Naive thymus-derived CD4-positive, alpha-beta T cell (primary cell): ENCODE measurements at regions not wholly inside any gene's neighbourhood (a gene's known extent, or its start where the extent isn't known, plus 50 kb on each side); places are given as distances from the start of the nearest gene placed in this dataset.

Source experiments
- ATAC-seq: fragments of 150-1000 bp; cut with Tn5 transposase; 2 replicates; pipeline ENCODE4 v1.10.0; 2021; ENCODE audit warnings: mild to moderate bottlenecking, moderate library complexity
- CTCF ChIA-PET: fragments of 350-600 bp; sonication (Branson Sonifier 250); formaldehyde crosslinking; loops from one replicate; lab custom pipeline; 2021; ENCODE audit warnings: antibody characterized with exemption; lab: Charles Lee
- POLR2A ChIA-PET: fragments of 350-600 bp; sonication (Branson Sonifier 250); formaldehyde crosslinking; loops from one replicate; lab custom pipeline; 2021; ENCODE audit warnings: antibody characterized with exemption, inconsistent platforms; lab: Charles Lee
- DNase-seq, 9 donors: peaks; one replicate each; pipeline versions ENCODE4 v3.0.0 to v3.0.0-alpha.2; 2020 to 2022; ENCODE audit warnings: mixed read lengths in 1 of 9
- H3K27ac ChIP-seq: one replicate; pipeline ENCODE4 v1.7.0; 2013; ENCODE audit warnings: mild to moderate bottlenecking, low read depth, low read length, moderate library complexity
- H3K27me3 ChIP-seq, 2 donors: one replicate each; pipeline ENCODE4 v1.7.0; 2013; ENCODE audit warnings: low read length in 2 of 2, mild to moderate bottlenecking in 2 of 2, moderate library complexity in 2 of 2; ENCODE audit not compliant: control insufficient read depth in 2 of 2, insufficient read depth in 2 of 2
- H3K36me3 ChIP-seq, 3 experiments: 1 replicate in 2 of 3; 2 replicates in 1 of 3; pipeline ENCODE4 v1.7.0; 2013; ENCODE audit warnings: low read length in 3 of 3, mild to moderate bottlenecking in 3 of 3, moderate library complexity in 1 of 3; ENCODE audit not compliant: insufficient read depth in 3 of 3, control insufficient read depth in 2 of 3
- H3K4me1 ChIP-seq, 2 donors: one replicate each; pipeline ENCODE4 v1.7.0; 2013; ENCODE audit warnings: low read length in 2 of 2, mild to moderate bottlenecking in 2 of 2, moderate library complexity in 1 of 2; ENCODE audit not compliant: control insufficient read depth in 2 of 2, insufficient read depth in 2 of 2
- H3K4me3 ChIP-seq: 2 replicates; pipeline ENCODE4 v1.7.0; 2013; ENCODE audit warnings: mild to moderate bottlenecking, low read length
- H3K9me3 ChIP-seq, 3 experiments: 1 replicate in 2 of 3; 2 replicates in 1 of 3; pipeline ENCODE4 v1.7.0; 2013; ENCODE audit warnings: low read length in 3 of 3; ENCODE audit not compliant: control insufficient read depth in 2 of 3
- H3K27ac Mint-ChIP-seq, 9 donors: one replicate each; pipeline ENCODE4 v1.8.0; 2020 to 2022; ENCODE audit warnings: mixed read lengths in 9 of 9, mild to moderate bottlenecking in 8 of 9, moderate library complexity in 5 of 9, inconsistent platforms in 2 of 9
- H3K27me3 Mint-ChIP-seq, 5 donors: one replicate each; pipeline ENCODE4 v1.8.0; 2021 to 2022; ENCODE audit warnings: mixed read lengths in 5 of 5, mild to moderate bottlenecking in 1 of 5
- H3K36me3 Mint-ChIP-seq, 5 donors: one replicate each; pipeline ENCODE4 v1.8.0; 2020 to 2022; ENCODE audit warnings: mixed read lengths in 5 of 5, mild to moderate bottlenecking in 3 of 5, inconsistent platforms in 1 of 5
- H3K4me1 Mint-ChIP-seq, 7 donors: one replicate each; pipeline ENCODE4 v1.8.0; 2020 to 2022; ENCODE audit warnings: mixed read lengths in 7 of 7, mild to moderate bottlenecking in 3 of 7, inconsistent platforms in 1 of 7
- H3K4me3 Mint-ChIP-seq, 10 donors: one replicate each; pipeline ENCODE4 v1.8.0; 2020 to 2022; ENCODE audit warnings: mild to moderate bottlenecking in 10 of 10, mixed read lengths in 10 of 10, moderate library complexity in 6 of 10, inconsistent platforms in 2 of 10
- H3K9me3 Mint-ChIP-seq, 11 donors: one replicate each; pipeline ENCODE4 v1.8.0; 2020 to 2022; ENCODE audit warnings: mixed read lengths in 11 of 11, mild to moderate bottlenecking in 4 of 11, inconsistent platforms in 1 of 11, moderate library complexity in 1 of 11
- intact Hi-C, 2 donors: fragments of 100-400 bp; cut with micrococcal nuclease; formaldehyde crosslinking; loops; one replicate each; pipeline ENCODE4 v1.15.1; 2023

DNA sequence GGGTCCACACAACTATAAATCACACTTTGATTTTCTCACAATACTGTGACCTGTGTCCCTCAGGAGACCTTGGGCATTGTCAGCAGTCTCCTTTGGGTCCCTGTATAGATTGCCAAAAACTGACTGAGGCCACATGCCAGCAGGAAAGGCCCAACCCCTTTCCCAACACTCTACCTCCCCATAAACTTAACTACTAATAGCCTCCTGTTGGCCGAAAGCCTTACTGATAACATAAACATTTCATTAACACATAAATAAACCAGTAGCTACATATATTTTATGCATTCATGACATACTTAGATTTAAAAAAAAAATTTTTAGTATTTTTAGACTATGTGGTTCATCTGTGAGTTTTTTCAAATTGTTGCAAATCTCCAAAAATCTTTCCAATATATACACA, 153.5 kb downstream of the ARL4C start:
- Mint-ChIP-seq H3K36me3 (peaks cover 0 to 42% (median 5%) of the 10 kb centered on the region in 5 donors), H3K9me3 (peaks cover 0 to 20% (median 9%) of the 10 kb centered on the region in 11 donors), H3K27me3 (no peaks in the 10 kb centered on the region), H3K27ac (peak overlapping the region in 1 of 9 donors; percentile 9), H3K4me3 (no peak overlapping the region), H3K4me1 (peaks cover 12 to 42% (median 33%) of the 10 kb centered on the region in 7 donors)
- ATAC-seq (no peak), DNase-seq (no peak)
- Histone ChIP-seq H3K27ac (no peak overlapping the region), H3K27me3 (no peaks in the 10 kb centered on the region), H3K4me1 (peaks cover 7% of the 10 kb centered on the region in 2 donors), H3K36me3 (no peaks in the 10 kb centered on the region), H3K9me3 (no peaks in the 10 kb centered on the region), H3K4me3 (no peak overlapping the region)
- intact Hi-C loops: no loop called here
- ChIA-PET CTCF (no interaction called here), POLR2A (interaction anchor here (1.6 kb wide), 1 partner anchor 11 kb away, joined by 4 read pairs; no protein-coding TSS in a partner anchor)

DNA sequence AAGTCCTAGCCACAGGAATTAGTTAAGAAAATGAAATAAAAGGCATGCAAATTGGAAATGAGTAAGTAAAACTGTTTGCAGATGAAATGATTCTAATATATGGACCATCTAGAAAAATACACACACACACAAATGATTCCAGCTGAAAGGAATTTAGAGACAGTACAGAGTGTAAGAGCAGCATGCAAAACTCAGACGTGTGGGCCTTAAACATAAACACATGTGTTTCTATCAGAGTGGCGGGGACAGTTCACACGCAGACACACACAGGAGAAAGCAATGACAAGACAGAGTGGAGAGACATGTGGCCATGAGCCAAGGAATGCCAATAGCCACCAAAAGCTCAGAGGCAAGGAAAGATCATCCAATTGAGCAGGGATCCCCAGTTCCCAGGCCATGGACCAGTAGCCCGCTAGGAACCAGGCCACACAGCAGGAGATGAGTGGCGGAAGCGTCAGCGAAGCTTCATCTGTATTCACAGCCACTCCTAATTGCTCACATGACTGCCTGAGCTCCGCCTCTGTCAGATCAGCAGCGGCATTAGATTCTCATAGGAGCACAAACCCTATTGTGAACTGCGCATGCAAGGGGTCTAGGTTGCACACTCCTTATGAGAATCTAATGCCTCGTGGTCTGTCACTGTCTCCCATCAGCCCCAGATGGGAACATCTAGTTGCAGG, 155.4 kb downstream of the ARL4C start:
- H3K4me3 Mint-ChIP-seq: no peak overlapping the region
- peaks cover 0 to 23% (median 10%) of the 10 kb centered on the region in 11 donors for H3K9me3 Mint-ChIP-seq
- H3K36me3 Mint-ChIP-seq: peaks cover 0 to 32% (median 5%) of the 10 kb centered on the region in 5 donors
- intact Hi-C loops: no loop called here
- peak overlapping the region in 2 of 9 donors; percentile 2 to 15 for H3K27ac Mint-ChIP-seq
- Histone ChIP-seq H3K9me3 (no peaks in the 10 kb centered on the region), H3K36me3 (no peaks in the 10 kb centered on the region), H3K27me3 (no peaks in the 10 kb centered on the region), H3K4me1 (peaks cover 0 to 2% of the 10 kb centered on the region in 2 donors), H3K27ac (no peak overlapping the region), H3K4me3 (no peak overlapping the region)
- CTCF ChIA-PET: no interaction called here
- peaks cover 6 to 35% (median 29%) of the 10 kb centered on the region in 7 donors for H3K4me1 Mint-ChIP-seq
- POLR2A ChIA-PET: interaction anchor here (0.5 to 0.6 kb wide), 2 partner anchors 22 to 26 kb away, joined by 3 to 4 read pairs; no protein-coding TSS in a partner anchor
- H3K27me3 Mint-ChIP-seq: no peaks in the 10 kb centered on the region
- ATAC-seq (no peak), DNase-seq (no peak)

DNA sequence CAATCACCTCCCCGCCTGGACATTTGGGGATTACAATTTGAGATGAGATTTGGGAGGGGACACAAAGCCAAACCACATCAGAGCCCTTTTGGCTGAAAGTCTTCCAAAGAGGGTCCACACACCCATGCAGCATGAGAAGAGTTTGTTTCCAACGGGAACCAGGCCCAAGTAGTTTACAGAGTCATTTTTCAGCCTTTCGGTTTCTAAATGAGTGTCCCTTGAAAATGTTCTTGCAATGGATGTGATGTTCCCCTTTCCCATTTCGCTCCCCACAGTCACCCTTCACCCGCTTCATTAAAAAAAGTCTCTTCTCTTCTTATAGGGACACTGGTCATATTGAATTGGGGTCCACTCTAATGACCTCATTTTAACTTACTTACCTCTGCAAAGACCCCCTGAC, 157.4 kb downstream of the ARL4C start:
- Mint-ChIP-seq H3K4me3 (no peak overlapping the region), H3K4me1 (peaks cover 14 to 43% (median 31%) of the 10 kb centered on the region in 7 donors), H3K9me3 (peaks cover 0 to 23% (median 10%) of the 10 kb centered on the region in 11 donors), H3K27me3 (no peaks in the 10 kb centered on the region), H3K27ac (peak overlapping the region in 2 of 9 donors; percentile 11 to 63), H3K36me3 (peaks cover 0 to 24% (median 5%) of the 10 kb centered on the region in 5 donors)
- H3K27me3 ChIP-seq: no peaks in the 10 kb centered on the region
- H3K27ac ChIP-seq: no peak overlapping the region
- POLR2A ChIA-PET: no interaction called here
- CTCF ChIA-PET: no interaction called here
- no peak for DNase-seq
- intact Hi-C loops: no loop called here
- peaks cover 0 to 16% of the 10 kb centered on the region in 2 donors for H3K4me1 ChIP-seq
- H3K4me3 ChIP-seq: no peak overlapping the region
- H3K9me3 ChIP-seq: no peaks in the 10 kb centered on the region
- H3K36me3 ChIP-seq: no peaks in the 10 kb centered on the region
- ATAC-seq: no peak

DNA sequence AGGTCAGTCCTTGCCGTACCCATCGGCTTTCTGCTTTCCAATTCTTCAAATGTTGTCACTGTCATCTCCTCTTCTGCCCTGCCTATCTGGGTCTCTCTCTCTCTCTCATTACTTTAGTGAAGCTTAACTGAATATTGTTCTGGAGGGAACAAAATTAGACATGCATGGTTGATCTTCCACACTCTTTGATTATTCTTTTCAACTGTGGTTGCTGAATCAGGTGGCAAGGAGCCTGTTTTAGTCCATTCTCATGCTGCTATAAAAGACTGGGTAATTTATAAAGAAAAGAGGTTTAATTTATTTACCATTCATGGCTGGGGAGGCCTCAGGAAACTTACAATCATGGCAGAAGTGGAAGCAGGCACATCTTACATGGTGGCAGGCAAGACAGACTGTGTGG, 157.9 kb downstream of the ARL4C start:
- CTCF ChIA-PET: interaction anchor here (0.6 kb wide), 1 partner anchor 46 kb away, joined by 3 read pairs; no protein-coding TSS in a partner anchor
- intact Hi-C loops: no loop called here

DNA sequence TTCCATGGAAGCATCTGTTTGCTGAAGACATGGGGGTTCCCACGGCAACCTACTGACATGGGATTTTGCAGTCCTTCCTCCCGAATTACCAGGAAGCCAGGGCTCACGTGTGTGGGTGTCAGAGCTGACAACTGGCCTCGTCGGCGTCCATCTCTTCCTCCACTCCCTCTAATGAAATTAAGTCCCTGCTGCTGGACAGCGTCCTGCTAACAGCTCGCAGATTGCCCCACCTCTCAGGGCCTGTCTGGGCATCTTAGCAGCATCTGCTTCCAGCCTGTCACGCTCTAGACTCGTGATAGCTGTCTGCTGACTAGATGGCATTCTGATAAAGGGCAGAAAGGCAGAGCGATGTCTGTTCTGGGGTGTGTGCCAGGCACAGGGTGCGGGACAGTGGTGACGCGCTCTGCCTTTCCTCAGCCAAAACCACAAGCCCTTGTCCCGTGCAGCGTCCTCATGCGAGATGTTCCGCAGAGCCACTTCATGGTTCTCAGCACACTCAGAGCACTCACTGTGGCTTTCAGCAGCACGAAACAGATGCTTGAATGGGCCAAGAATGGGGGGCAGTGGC, 161.1 kb downstream of the ARL4C start:
- H3K36me3 ChIP-seq: no peaks in the 10 kb centered on the region
- intact Hi-C loops: loop anchor here in 1 of 2 donors (2.0 kb wide), 2 partner anchors 27 to 37 kb away; no protein-coding TSS in a partner anchor
- ChIA-PET CTCF (interaction anchor here (0.8 kb wide), 1 partner anchor 60 kb away, joined by 4 read pairs; no protein-coding TSS in a partner anchor), POLR2A (interaction anchor here (0.7 to 2.7 kb wide), 7 partner anchors 12 to 157 kb away, joined by 3 to 10 read pairs (median 3); no protein-coding TSS in a partner anchor)
- H3K4me3 ChIP-seq: peak overlapping the region; percentile 3
- peak overlapping the region; percentile 24 for H3K27ac ChIP-seq
- peak overlapping the region; percentile 61 to 98 (median 93) for H3K27ac Mint-ChIP-seq
- peaks cover 0 to 16% of the 10 kb centered on the region in 2 donors for H3K4me1 ChIP-seq
- peak overlapping the region; percentile 56 to 85 (median 78) for H3K4me3 Mint-ChIP-seq
- peaks cover 0 to 15% (median 5%) of the 10 kb centered on the region in 5 donors for H3K36me3 Mint-ChIP-seq
- no peaks in the 10 kb centered on the region for H3K27me3 Mint-ChIP-seq
- peaks cover 15 to 60% (median 45%) of the 10 kb centered on the region in 7 donors for H3K4me1 Mint-ChIP-seq
- peaks cover 0 to 23% (median 10%) of the 10 kb centered on the region in 11 donors for H3K9me3 Mint-ChIP-seq
- peak in 8 of 9 donors; percentile 33 to 75 (median 70) for DNase-seq
- H3K27me3 ChIP-seq: no peaks in the 10 kb centered on the region
- no peaks in the 10 kb centered on the region for H3K9me3 ChIP-seq
- ATAC-seq: peak; percentile 92

More for the DNA sequence above, 157.9 kb downstream of the ARL4C start:
- POLR2A ChIA-PET: no interaction called here
- H3K4me3 ChIP-seq: no peak overlapping the region
- no peaks in the 10 kb centered on the region for H3K9me3 ChIP-seq
- H3K36me3 ChIP-seq: no peaks in the 10 kb centered on the region
- H3K27ac ChIP-seq: no peak overlapping the region
- ATAC-seq (no peak), DNase-seq (no peak)
- Mint-ChIP-seq H3K27ac (peak overlapping the region in 4 of 9 donors; percentile 19 to 88 (median 50)), H3K4me3 (no peak overlapping the region), H3K4me1 (peaks cover 12 to 44% (median 32%) of the 10 kb centered on the region in 7 donors), H3K27me3 (no peaks in the 10 kb centered on the region), H3K36me3 (peaks cover 0 to 23% (median 5%) of the 10 kb centered on the region in 5 donors), H3K9me3 (peaks cover 0 to 23% (median 10%) of the 10 kb centered on the region in 11 donors)
- H3K4me1 ChIP-seq: peaks cover 0 to 16% of the 10 kb centered on the region in 2 donors
- H3K27me3 ChIP-seq: no peaks in the 10 kb centered on the region

DNA sequence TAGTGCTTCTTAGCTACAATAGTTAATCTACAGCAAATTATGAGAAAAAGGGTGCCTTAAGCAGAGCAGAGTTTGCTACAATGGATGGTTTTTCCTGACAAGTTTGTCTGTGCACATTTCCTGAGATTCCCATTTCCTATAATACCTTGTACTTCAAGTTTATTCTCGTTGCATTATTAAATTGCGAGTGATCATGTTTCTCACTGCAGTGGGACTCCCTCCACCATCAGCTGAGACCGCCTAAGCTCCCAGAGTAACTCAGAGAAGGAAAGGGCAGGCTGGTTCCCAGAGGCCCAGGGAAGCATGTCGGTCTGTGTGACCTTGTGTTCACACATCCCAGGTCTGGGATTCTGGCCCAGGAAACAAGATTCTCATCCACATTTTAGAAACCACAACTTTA, 162.1 kb downstream of the ARL4C start:
- Histone ChIP-seq H3K27me3 (no peaks in the 10 kb centered on the region), H3K36me3 (no peaks in the 10 kb centered on the region), H3K4me3 (no peak overlapping the region), H3K27ac (no peak overlapping the region), H3K4me1 (peaks cover 0 to 16% of the 10 kb centered on the region in 2 donors), H3K9me3 (no peaks in the 10 kb centered on the region)
- peaks cover 0 to 10% (median 5%) of the 10 kb centered on the region in 5 donors for H3K36me3 Mint-ChIP-seq
- ATAC-seq (no peak), DNase-seq (no peak)
- H3K4me1 Mint-ChIP-seq: peaks cover 15 to 60% (median 45%) of the 10 kb centered on the region in 7 donors
- POLR2A ChIA-PET: interaction anchor here (1.2 to 2.7 kb wide), 2 partner anchors 11 to 44 kb away, joined by 3 to 10 read pairs; no protein-coding TSS in a partner anchor
- peak overlapping the region in 5 of 9 donors; percentile 41 to 98 (median 58) for H3K27ac Mint-ChIP-seq
- H3K4me3 Mint-ChIP-seq: peak overlapping the region in 5 of 10 donors; percentile 16 to 50 (median 27)
- intact Hi-C loops: loop anchor here in 1 of 2 donors (2.0 kb wide), 2 partner anchors 26 to 38 kb away; no protein-coding TSS in a partner anchor
- peaks cover 0 to 16% (median 9%) of the 10 kb centered on the region in 11 donors for H3K9me3 Mint-ChIP-seq
- CTCF ChIA-PET: no interaction called here
- no peaks in the 10 kb centered on the region for H3K27me3 Mint-ChIP-seq
